Transverse colon (tissue), 4 donors: ENCODE measurements at regions not wholly inside any gene's neighbourhood (a gene's known extent, or its start where the extent isn't known, plus 50 kb on each side); places are given as distances from the start of the nearest gene placed in this dataset.

Experiments used
- DNase-seq: peaks from one replicate; pipeline ENCODE4 v3.0.0-alpha.2; 2019
- H3K27ac ChIP-seq, 4 donors: fragments of 200-600 bp; sonication (generic); 2 replicates each; pipeline ENCODE4 v1.5.1; 2016 to 2018; ENCODE audit warnings: inconsistent platforms in 4 of 4
- H3K27me3 ChIP-seq: fragments of 200-600 bp; sonication (generic); 2 replicates; pipeline ENCODE4 v1.5.1; 2017; ENCODE audit warnings: inconsistent platforms
- H3K36me3 ChIP-seq, 4 donors: fragments of 200-600 bp; sonication (generic); 2 replicates each; pipeline ENCODE4 v1.5.1; 2017 to 2019; ENCODE audit warnings: inconsistent platforms in 4 of 4
- H3K4me1 ChIP-seq, 4 donors: fragments of 200-600 bp; sonication (generic); 2 replicates each; pipeline ENCODE4 v1.5.1; 2017 to 2020; ENCODE audit warnings: inconsistent platforms in 4 of 4
- H3K4me3 ChIP-seq, 4 donors: fragments of 200-600 bp; sonication (generic); 1 replicate in 1 of 4; 2 replicates in 3 of 4; pipeline versions ENCODE4 v1.5.1 to v1.6.1; 2017 to 2019; ENCODE audit warnings: inconsistent platforms in 4 of 4
- H3K9me3 ChIP-seq, 2 donors: fragments of 200-600 bp; sonication (generic); 2 replicates each; pipeline ENCODE4 v1.5.1; 2017 to 2019; ENCODE audit warnings: inconsistent platforms in 2 of 2
- CTCF ChIP-seq, 5 experiments: fragments of 200-600 bp in 3 of 5; fragments of 450-650 bp in 2 of 5; sonication (generic) in 3 of 5; IDR thresholded peaks; 1 replicate in 2 of 5; 2 replicates in 3 of 5; pipeline ENCODE4 v1.5.1; 2016 to 2017; ENCODE audit warnings: antibody characterized with exemption in 5 of 5, inconsistent platforms in 3 of 5, mild to moderate bottlenecking in 2 of 5, moderate library complexity in 1 of 5
- EP300 ChIP-seq: sonication (generic); formaldehyde crosslinking; IDR thresholded peaks from one replicate; pipeline ENCODE4 v1.6.1; 2017; ENCODE audit warnings: antibody characterized with exemption, low read depth
- POLR2A ChIP-seq: fragments of 450-650 bp; IDR thresholded peaks from one replicate; pipeline ENCODE4 v1.6.1; 2016; ENCODE audit warnings: antibody characterized with exemption, mild to moderate bottlenecking, moderate library complexity
- POLR2AphosphoS5 ChIP-seq, 3 donors: sonication (generic); formaldehyde crosslinking; IDR thresholded peaks; one replicate each; pipeline ENCODE4 v1.6.1; 2016; ENCODE audit warnings: antibody characterized with exemption in 3 of 3
- WGBS, 2 donors: methylation state at CpG; one replicate each; pipeline ENCODE4 v1.1.5; 2018; ENCODE audit warnings: low coverage in 1 of 2; 5-methylcytosine and 5-hydroxymethylcytosine counted together
- in situ Hi-C, 4 donors: fragments of 200-750 bp; cut with MboI; loops; one replicate each; pipeline versions ENCODE4 v1.15.0 to v1.15.1; 2017; ENCODE audit warnings: low sequenced_read_pairs in 3 of 4, low pct_ligation_motif_present in 1 of 4, low pct_unique_long_range_greater_than_20kb in 1 of 4
- intact Hi-C: fragments of 100-400 bp; cut with DNase I; formaldehyde crosslinking; loops from one replicate; pipeline ENCODE4 v1.15.1; 2023; ENCODE audit warnings: low total_unique reads

GRCh38 chr7:25520017-25520416, 291.7 kb upstream of the NPVF start:
- no peak for DNase-seq
- H3K27me3 ChIP-seq: no peaks in the 10 kb centered on the region
- no peaks in the 10 kb centered on the region for H3K36me3 ChIP-seq
- TF ChIP-seq EP300 (no peak), POLR2A (no peak), CTCF (IDR thresholded peaks at IDR 0.05) (no peak), POLR2AphosphoS5 (IDR thresholded peaks at IDR 0.05) (no peak)
- H3K27ac ChIP-seq: no peak overlapping the region
- WGBS, 2 donors: 67 to 76% methylated on average over 4 to 5 of the region's 5 CpGs
- in situ Hi-C loops (no loop called here), intact Hi-C loops (loop anchor here (1.0 kb wide), 1 partner anchor 42 kb away; no protein-coding TSS in a partner anchor)
- no peaks in the 10 kb centered on the region for H3K4me1 ChIP-seq
- H3K9me3 ChIP-seq: no peaks in the 10 kb centered on the region
- no peak overlapping the region for H3K4me3 ChIP-seq

- no peak for DNase-seq
- TF ChIP-seq EP300 (no peak), POLR2AphosphoS5 (IDR thresholded peaks at IDR 0.05) (no peak), CTCF (IDR thresholded peaks at IDR 0.05) (no peak), POLR2A (no peak)
- Histone ChIP-seq H3K27ac (no peak overlapping the region), H3K9me3 (no peaks in the 10 kb centered on the region), H3K27me3 (no peaks in the 10 kb centered on the region), H3K4me3 (no peak overlapping the region), H3K4me1 (no peaks in the 10 kb centered on the region), H3K36me3 (no peaks in the 10 kb centered on the region)
- WGBS, 2 donors: 67 to 87% methylated on average over 1 to 6 of the region's 6 CpGs
- in situ Hi-C loops (no loop called here), intact Hi-C loops (loop anchor here (1.0 kb wide), 1 partner anchor 42 kb away; no protein-coding TSS in a partner anchor)
Observed at GRCh38 chr7:25520516-25520915, 292.2 kb upstream of the NPVF start.

- intact Hi-C loops: no loop called here
- in situ Hi-C loops: no loop called here
Observed at GRCh38 chr7:25521236-25521635, 292.9 kb upstream of the NPVF start.

GRCh38 chr7:25522727-25523126, 294.4 kb upstream of the NPVF start:
- intact Hi-C loops: no loop called here
- H3K9me3 ChIP-seq: no peaks in the 10 kb centered on the region

More at GRCh38 chr7:25521236-25521635, 292.9 kb upstream of the NPVF start:
- H3K4me1 ChIP-seq: no peaks in the 10 kb centered on the region
- TF ChIP-seq POLR2A: no peak
- TF ChIP-seq POLR2AphosphoS5 (IDR thresholded peaks at IDR 0.05): no peak
- TF ChIP-seq EP300: no peak
- no peak for TF ChIP-seq CTCF (IDR thresholded peaks at IDR 0.05)
- no peaks in the 10 kb centered on the region for H3K27me3 ChIP-seq
- DNase-seq: no peak
- H3K27ac ChIP-seq: no peak overlapping the region
- 93 to 95% methylated on average over 3 to 6 of the region's 6 CpGs for WGBS, 2 donors
- no peak overlapping the region for H3K4me3 ChIP-seq
- no peaks in the 10 kb centered on the region for H3K36me3 ChIP-seq
- H3K9me3 ChIP-seq: no peaks in the 10 kb centered on the region

More at GRCh38 chr7:25522727-25523126, 294.4 kb upstream of the NPVF start:
- no peak for DNase-seq
- in situ Hi-C loops: no loop called here
- Histone ChIP-seq H3K36me3 (no peaks in the 10 kb centered on the region), H3K4me3 (no peak overlapping the region), H3K27me3 (no peaks in the 10 kb centered on the region), H3K4me1 (no peaks in the 10 kb centered on the region), H3K27ac (no peak overlapping the region)
- TF ChIP-seq CTCF (IDR thresholded peaks at IDR 0.05) (no peak), EP300 (no peak), POLR2A (no peak), POLR2AphosphoS5 (IDR thresholded peaks at IDR 0.05) (no peak)
